ENCODE measurements at regions not wholly inside any gene's neighbourhood (a gene's known extent, or its start where the extent isn't known, plus 50 kb on each side); places are given as distances from the start of the nearest gene placed in this dataset.

- TF ChIP-seq ATF3 (IDR thresholded peaks at IDR 0.05) = no peak
- TF ChIP-seq POLR2A (IDR thresholded peaks at IDR 0.05; ENCODE audit: borderline replicate concordance, extremely low read depth, insufficient read depth, insufficient read length) = no peak
- no peak for TF ChIP-seq POLR2AphosphoS5 (IDR thresholded peaks at IDR 0.05; ENCODE audit: low read depth, low read length)
These were observed 398.6 kb downstream of the ZIC4 start for GRCh38 chr3:147007736-147008245.
